Spinal cord (tissue), 9 donors: ENCODE measurements at regions not wholly inside any gene's neighbourhood (a gene's known extent, or its start where the extent isn't known, plus 50 kb on each side); places are given as distances from the start of the nearest gene placed in this dataset.
A peak's percentile ranks its signal among the peaks of the same experiment; 100 is the strongest.

ENCODE experiments used
- DNase-seq, 6 donors: peaks; one replicate each; pipeline versions ENCODE4 v3.0.0 to v3.0.0-alpha.2; 2013 to 2015; ENCODE audit warnings: low spot score in 6 of 6, low read depth in 4 of 6
- H3K27ac ChIP-seq: one replicate; pipeline ENCODE4 v1.5.1; 2013; ENCODE audit warnings: low read depth, low read length, control low read depth
- H3K27me3 ChIP-seq: one replicate; pipeline ENCODE4 v1.6.1; 2013; ENCODE audit warnings: low read length; ENCODE audit not compliant: control insufficient read depth, insufficient read depth
- H3K36me3 ChIP-seq: one replicate; pipeline ENCODE4 v1.6.1; 2013; ENCODE audit warnings: low read length; ENCODE audit not compliant: control insufficient read depth, insufficient read depth
- H3K4me1 ChIP-seq: one replicate; pipeline ENCODE4 v1.6.1; 2013; ENCODE audit warnings: low read length; ENCODE audit not compliant: control insufficient read depth, insufficient read depth
- H3K4me3 ChIP-seq: one replicate; pipeline ENCODE4 v1.5.1; 2013; ENCODE audit warnings: low read depth, low read length, control low read depth
- H3K9me3 ChIP-seq: one replicate; pipeline ENCODE4 v1.6.1; 2013; ENCODE audit warnings: low read length; ENCODE audit not compliant: control insufficient read depth, insufficient read depth
- WGBS: methylation state at CpG from one replicate; pipeline ENCODE4 v1.1.5; 2013; ENCODE audit warnings: missing lambda C conversion rate; ENCODE audit not compliant: insufficient coverage; 5-methylcytosine and 5-hydroxymethylcytosine counted together
- donor health status: healthy.

- Histone ChIP-seq H3K9me3 (no peaks in the 10 kb centered on the region), H3K4me1 (no peaks in the 10 kb centered on the region), H3K27me3 (no peaks in the 10 kb centered on the region), H3K27ac (no peak overlapping the region), H3K36me3 (no peaks in the 10 kb centered on the region), H3K4me3 (no peak overlapping the region)
- 43% methylated on average over 1 of the region's 3 CpGs for WGBS
- DNase-seq, result peak in 2 of 6 donors; percentile 7 to 35
These were observed 1034.6 kb downstream of the NSUN3 start for GRCh38 chr3:95097493-95097892.

- 64% methylated on average over 3 of the region's 3 CpGs for WGBS
- H3K27ac ChIP-seq, result no peak overlapping the region
- H3K4me1 ChIP-seq, result no peaks in the 10 kb centered on the region
- no peaks in the 10 kb centered on the region for H3K36me3 ChIP-seq
- H3K27me3 ChIP-seq, result no peaks in the 10 kb centered on the region
- H3K4me3 ChIP-seq, result no peak overlapping the region
- H3K9me3 ChIP-seq, result no peaks in the 10 kb centered on the region
- no peak for DNase-seq
These were observed 1058.1 kb downstream of the NSUN3 start for GRCh38 chr3:95120921-95121320.

- DNase-seq, result no peak
- no peak overlapping the region for H3K27ac ChIP-seq
- H3K9me3 ChIP-seq, result no peaks in the 10 kb centered on the region
- H3K36me3 ChIP-seq, result no peaks in the 10 kb centered on the region
- H3K27me3 ChIP-seq, result no peaks in the 10 kb centered on the region
- H3K4me1 ChIP-seq, result no peaks in the 10 kb centered on the region
- no peak overlapping the region for H3K4me3 ChIP-seq
- 100% methylated on average over 4 of the region's 5 CpGs for WGBS
These were observed 1060.2 kb downstream of the NSUN3 start for GRCh38 chr3:95123104-95123503.

GRCh38 chr3:95134693-95135413 lies 1072.0 kb downstream of the NSUN3 start:
- no peaks in the 10 kb centered on the region for H3K4me1 ChIP-seq
- no peak overlapping the region for H3K27ac ChIP-seq
- H3K9me3 ChIP-seq, result no peaks in the 10 kb centered on the region
- peak in 1 of 6 donors; percentile 47 for DNase-seq
- no CpG with 5 or more reads among the region's 3 CpGs for WGBS
- no peaks in the 10 kb centered on the region for H3K36me3 ChIP-seq
- H3K27me3 ChIP-seq, result no peaks in the 10 kb centered on the region
- H3K4me3 ChIP-seq, result no peak overlapping the region

GRCh38 chr3:95148107-95148506 lies 1085.2 kb downstream of the NSUN3 start:
- Histone ChIP-seq H3K27me3 (no peaks in the 10 kb centered on the region), H3K4me3 (no peak overlapping the region), H3K4me1 (no peaks in the 10 kb centered on the region), H3K36me3 (no peaks in the 10 kb centered on the region), H3K27ac (no peak overlapping the region), H3K9me3 (no peaks in the 10 kb centered on the region)
- no peak for DNase-seq
- WGBS, result 100% methylated on average over 1 of the region's 3 CpGs

- H3K36me3 ChIP-seq, result no peaks in the 10 kb centered on the region
- H3K9me3 ChIP-seq, result no peaks in the 10 kb centered on the region
- DNase-seq, result peak in 1 of 6 donors; percentile 3
- H3K27me3 ChIP-seq, result no peaks in the 10 kb centered on the region
- H3K4me3 ChIP-seq, result no peak overlapping the region
- H3K4me1 ChIP-seq, result no peaks in the 10 kb centered on the region
- no peak overlapping the region for H3K27ac ChIP-seq
- WGBS, result no CpG with 5 or more reads among the region's 2 CpGs
These were observed 1088.7 kb downstream of the NSUN3 start for GRCh38 chr3:95151590-95151989.

- Histone ChIP-seq H3K4me3 (no peak overlapping the region), H3K27ac (no peak overlapping the region), H3K36me3 (no peaks in the 10 kb centered on the region), H3K4me1 (no peaks in the 10 kb centered on the region), H3K9me3 (no peaks in the 10 kb centered on the region), H3K27me3 (no peaks in the 10 kb centered on the region)
- DNase-seq, result no peak
- 100% methylated on average over 1 of the region's 2 CpGs for WGBS
These were observed 1091.9 kb downstream of the NSUN3 start for GRCh38 chr3:95154766-95155165.

GRCh38 chr3:95162794-95163193 lies 1099.9 kb downstream of the NSUN3 start:
- whole genome bisulfite sequencing, result no CpG with 5 or more reads among the region's 1 CpG
- no peak overlapping the region for H3K4me3 ChIP-seq
- no peaks in the 10 kb centered on the region for H3K36me3 ChIP-seq
- no peaks in the 10 kb centered on the region for H3K4me1 ChIP-seq
- H3K9me3 ChIP-seq, result no peaks in the 10 kb centered on the region
- H3K27me3 ChIP-seq, result no peaks in the 10 kb centered on the region
- no peak overlapping the region for H3K27ac ChIP-seq
- no peak for DNase-seq

- Histone ChIP-seq H3K27ac (no peak overlapping the region), H3K27me3 (no peaks in the 10 kb centered on the region), H3K4me3 (no peak overlapping the region), H3K36me3 (no peaks in the 10 kb centered on the region), H3K4me1 (no peaks in the 10 kb centered on the region), H3K9me3 (no peaks in the 10 kb centered on the region)
- no CpG with 5 or more reads among the region's 4 CpGs for WGBS
- DNase-seq, result no peak
These were observed 1104.9 kb downstream of the NSUN3 start for GRCh38 chr3:95167748-95168147.

- DNase-seq, result no peak
- Histone ChIP-seq H3K27me3 (no peaks in the 10 kb centered on the region), H3K4me1 (no peaks in the 10 kb centered on the region), H3K4me3 (no peak overlapping the region), H3K27ac (no peak overlapping the region), H3K36me3 (no peaks in the 10 kb centered on the region), H3K9me3 (no peaks in the 10 kb centered on the region)
- 96% methylated on average over 4 of the region's 7 CpGs for WGBS
These were observed 1105.7 kb downstream of the NSUN3 start for GRCh38 chr3:95168526-95168925.
